ENCODE measurements at regions not wholly inside any gene's neighbourhood (a gene's known extent, or its start where the extent isn't known, plus 50 kb on each side); places are given as distances from the start of the nearest gene placed in this dataset.

GRCh38 chr5:36355516-36355915 lies 53.8 kb upstream of the RANBP3L start:
- Histone ChIP-seq H3K4me3 (no peak overlapping the region), H3K4me1 (replicated peaks in 1 of 2) (peaks cover 1 to 3% of the 10 kb centered on the region in 2 donors), H3K27ac (no peak overlapping the region)
- no peak for ATAC-seq (replicated peaks in 6 of 8)
- 80 to 100% (median 100%) methylated on average over 1 of the region's 1 CpG; no CpG with 5 or more reads in 6 of the 10 experiments for WGBS, 10 experiments
- in situ Hi-C loops (cut with MboI; ENCODE audit: low pct_unique_long_range_greater_than_20kb in 2 of 9, low sequenced_read_pairs in 9 of 9, unreplicated experiment in 9 of 9), result no loop called here

GRCh38 chr5:36356915-36357314 lies 55.2 kb upstream of the RANBP3L start:
- WGBS, 10 experiments, result 40 to 100% (median 81%) methylated on average over 1 to 2 of the region's 2 CpGs; no CpG with 5 or more reads in 4 of the 10 experiments

GRCh38 chr5:36357391-36357975 lies 55.8 kb upstream of the RANBP3L start:
- H3K4me3 ChIP-seq, result no peak overlapping the region
- in situ Hi-C loops (cut with MboI; ENCODE audit: low pct_unique_long_range_greater_than_20kb in 2 of 9, low sequenced_read_pairs in 9 of 9, unreplicated experiment in 9 of 9), result no loop called here
- H3K4me1 ChIP-seq (replicated peaks in 1 of 2), result peaks cover 2 to 7% of the 10 kb centered on the region in 2 donors
- WGBS, 10 experiments, result 0 to 100% (median 69%) methylated on average over 1 to 3 of the region's 5 CpGs; no CpG with 5 or more reads in 1 of the 10 experiments
- ATAC-seq (replicated peaks in 6 of 8), result no peak
- H3K27ac ChIP-seq, result no peak overlapping the region

More at GRCh38 chr5:36356915-36357314, 55.2 kb upstream of the RANBP3L start:
- ATAC-seq (replicated peaks in 6 of 8), result no peak
- peaks cover 2 to 7% of the 10 kb centered on the region in 2 donors for H3K4me1 ChIP-seq (replicated peaks in 1 of 2)
- in situ Hi-C loops (cut with MboI; ENCODE audit: low pct_unique_long_range_greater_than_20kb in 2 of 9, low sequenced_read_pairs in 9 of 9, unreplicated experiment in 9 of 9), result no loop called here
- no peak overlapping the region for H3K27ac ChIP-seq
- no peak overlapping the region for H3K4me3 ChIP-seq

- ATAC-seq (replicated peaks in 6 of 8), result no peak
- H3K27ac ChIP-seq, result no peak overlapping the region
- in situ Hi-C loops (cut with MboI; ENCODE audit: low pct_unique_long_range_greater_than_20kb in 2 of 9, low sequenced_read_pairs in 9 of 9, unreplicated experiment in 9 of 9), result no loop called here
- WGBS, 10 experiments, result 33 to 100% (median 78%) methylated on average over 1 to 6 of the region's 6 CpGs; no CpG with 5 or more reads in 2 of the 10 experiments
- peaks cover 2 to 7% of the 10 kb centered on the region in 2 donors for H3K4me1 ChIP-seq (replicated peaks in 1 of 2)
- no peak overlapping the region for H3K4me3 ChIP-seq
These were observed 57.6 kb upstream of the RANBP3L start for GRCh38 chr5:36359267-36359666.

- WGBS, 10 experiments, result 43 to 88% (median 60%) methylated on average over 1 of the region's 1 CpG; no CpG with 5 or more reads in 5 of the 10 experiments
- no peak overlapping the region for H3K4me3 ChIP-seq
- H3K4me1 ChIP-seq (replicated peaks in 1 of 2), result peaks cover 2 to 7% of the 10 kb centered on the region in 2 donors
- in situ Hi-C loops (cut with MboI; ENCODE audit: low pct_unique_long_range_greater_than_20kb in 2 of 9, low sequenced_read_pairs in 9 of 9, unreplicated experiment in 9 of 9), result no loop called here
- ATAC-seq (replicated peaks in 6 of 8), result no peak
- no peak overlapping the region for H3K27ac ChIP-seq
These were observed 58.6 kb upstream of the RANBP3L start for GRCh38 chr5:36360307-36360706.

GRCh38 chr5:36363101-36363500 lies 61.4 kb upstream of the RANBP3L start:
- whole genome bisulfite sequencing, 10 experiments, result 100% methylated on average over 1 of the region's 1 CpG; no CpG with 5 or more reads in 7 of the 10 experiments
- ATAC-seq (replicated peaks in 6 of 8), result peak in 1 of 8 experiments; percentile 29
- H3K4me3 ChIP-seq, result no peak overlapping the region
- in situ Hi-C loops (cut with MboI; ENCODE audit: low pct_unique_long_range_greater_than_20kb in 2 of 9, low sequenced_read_pairs in 9 of 9, unreplicated experiment in 9 of 9), result no loop called here
- H3K27ac ChIP-seq, result no peak overlapping the region
- H3K4me1 ChIP-seq (replicated peaks in 1 of 2), result peaks cover 2 to 7% of the 10 kb centered on the region in 2 donors

GRCh38 chr5:36363744-36364143 lies 62.0 kb upstream of the RANBP3L start:
- 29 to 100% (median 77%) methylated on average over 1 to 2 of the region's 2 CpGs; no CpG with 5 or more reads in 2 of the 10 experiments for WGBS, 10 experiments
- H3K4me1 ChIP-seq (replicated peaks in 1 of 2), result peaks cover 2 to 7% of the 10 kb centered on the region in 2 donors
- in situ Hi-C loops (cut with MboI; ENCODE audit: low pct_unique_long_range_greater_than_20kb in 2 of 9, low sequenced_read_pairs in 9 of 9, unreplicated experiment in 9 of 9), result no loop called here
- no peak overlapping the region for H3K27ac ChIP-seq
- H3K4me3 ChIP-seq, result no peak overlapping the region
- no peak for ATAC-seq (replicated peaks in 6 of 8)

- ATAC-seq (replicated peaks in 6 of 8), result no peak
- H3K27ac ChIP-seq, result no peak overlapping the region
- 0 to 77% (median 54%) methylated on average over 1 to 4 of the region's 4 CpGs; no CpG with 5 or more reads in 1 of the 10 experiments for WGBS, 10 experiments
- in situ Hi-C loops (cut with MboI; ENCODE audit: low pct_unique_long_range_greater_than_20kb in 2 of 9, low sequenced_read_pairs in 9 of 9, unreplicated experiment in 9 of 9), result no loop called here
- no peak overlapping the region for H3K4me3 ChIP-seq
- peaks cover 2 to 7% of the 10 kb centered on the region in 2 donors for H3K4me1 ChIP-seq (replicated peaks in 1 of 2)
These were observed 62.8 kb upstream of the RANBP3L start for GRCh38 chr5:36364473-36364872.

- no peak for ATAC-seq (replicated peaks in 6 of 8)
- Histone ChIP-seq H3K27ac (no peak overlapping the region), H3K4me1 (replicated peaks in 1 of 2) (peaks cover 0 to under 1% of the 10 kb centered on the region in 2 donors), H3K4me3 (no peak overlapping the region)
- in situ Hi-C loops (cut with MboI; ENCODE audit: low pct_unique_long_range_greater_than_20kb in 2 of 9, low sequenced_read_pairs in 9 of 9, unreplicated experiment in 9 of 9), result no loop called here
- WGBS, 10 experiments, result 22 to 80% (median 57%) methylated on average over 1 of the region's 1 CpG; no CpG with 5 or more reads in 3 of the 10 experiments
These were observed 64.2 kb upstream of the RANBP3L start for GRCh38 chr5:36365896-36366295.

- H3K27ac ChIP-seq, result no peak overlapping the region
- peak in 1 of 8 experiments; percentile 17 for ATAC-seq (replicated peaks in 6 of 8)
- in situ Hi-C loops (cut with MboI; ENCODE audit: low pct_unique_long_range_greater_than_20kb in 2 of 9, low sequenced_read_pairs in 9 of 9, unreplicated experiment in 9 of 9), result no loop called here
- WGBS, 10 experiments, result 0 to 100% (median 0%) methylated on average over 1 of the region's 1 CpG; no CpG with 5 or more reads in 7 of the 10 experiments
- H3K4me1 ChIP-seq (replicated peaks in 1 of 2), result no peaks in the 10 kb centered on the region
- no peak overlapping the region for H3K4me3 ChIP-seq
These were observed 65.2 kb upstream of the RANBP3L start for GRCh38 chr5:36366883-36367282.

GRCh38 chr5:36367524-36367923 lies 65.8 kb upstream of the RANBP3L start:
- Histone ChIP-seq H3K4me1 (replicated peaks in 1 of 2) (no peaks in the 10 kb centered on the region), H3K4me3 (no peak overlapping the region), H3K27ac (no peak overlapping the region)
- ATAC-seq (replicated peaks in 6 of 8), result no peak
- 29 to 100% (median 93%) methylated on average over 1 to 2 of the region's 2 CpGs; no CpG with 5 or more reads in 1 of the 10 experiments for WGBS, 10 experiments
- in situ Hi-C loops (cut with MboI; ENCODE audit: low pct_unique_long_range_greater_than_20kb in 2 of 9, low sequenced_read_pairs in 9 of 9, unreplicated experiment in 9 of 9), result no loop called here

GRCh38 chr5:36369219-36369690 lies 67.6 kb upstream of the RANBP3L start:
- no peak for ATAC-seq (replicated peaks in 6 of 8)
- H3K4me1 ChIP-seq (replicated peaks in 1 of 2), result no peaks in the 10 kb centered on the region
- WGBS, 10 experiments, result 67 to 100% (median 100%) methylated on average over 1 of the region's 1 CpG; no CpG with 5 or more reads in 3 of the 10 experiments
- no peak overlapping the region for H3K4me3 ChIP-seq
- in situ Hi-C loops (cut with MboI; ENCODE audit: low pct_unique_long_range_greater_than_20kb in 2 of 9, low sequenced_read_pairs in 9 of 9, unreplicated experiment in 9 of 9), result no loop called here
- H3K27ac ChIP-seq, result no peak overlapping the region

- WGBS, 10 experiments, result 0 to 100% (median 80%) methylated on average over 1 to 2 of the region's 2 CpGs; no CpG with 5 or more reads in 2 of the 10 experiments
- in situ Hi-C loops (cut with MboI; ENCODE audit: low pct_unique_long_range_greater_than_20kb in 2 of 9, low sequenced_read_pairs in 9 of 9, unreplicated experiment in 9 of 9), result no loop called here
- no peak for ATAC-seq (replicated peaks in 6 of 8)
- H3K27ac ChIP-seq, result no peak overlapping the region
- H3K4me3 ChIP-seq, result no peak overlapping the region
- no peaks in the 10 kb centered on the region for H3K4me1 ChIP-seq (replicated peaks in 1 of 2)
These were observed 68.4 kb upstream of the RANBP3L start for GRCh38 chr5:36370073-36370472.

- ATAC-seq (replicated peaks in 6 of 8), result peak in 3 of 8 experiments; percentile 23 to 49 (median 27)
- no peaks in the 10 kb centered on the region for H3K4me1 ChIP-seq (replicated peaks in 1 of 2)
- in situ Hi-C loops (cut with MboI; ENCODE audit: low pct_unique_long_range_greater_than_20kb in 2 of 9, low sequenced_read_pairs in 9 of 9, unreplicated experiment in 9 of 9), result no loop called here
- H3K27ac ChIP-seq, result no peak overlapping the region
- 43 to 79% (median 54%) methylated on average over 2 to 6 of the region's 6 CpGs; no CpG with 5 or more reads in 1 of the 10 experiments for WGBS, 10 experiments
- no peak overlapping the region for H3K4me3 ChIP-seq
These were observed 69.7 kb upstream of the RANBP3L start for GRCh38 chr5:36371366-36371765.

All from motor neuron (in vitro differentiated cells).